ENCODE measurements at regions not wholly inside any gene's neighbourhood (a gene's known extent, or its start where the extent isn't known, plus 50 kb on each side); places are given as distances from the start of the nearest gene placed in this dataset.
"Not testable (repeated sequence)": the region's sequence is repeated elsewhere in the genome, so short reads cannot be mapped to it uniquely, and the experiment has no call there.

DNA sequence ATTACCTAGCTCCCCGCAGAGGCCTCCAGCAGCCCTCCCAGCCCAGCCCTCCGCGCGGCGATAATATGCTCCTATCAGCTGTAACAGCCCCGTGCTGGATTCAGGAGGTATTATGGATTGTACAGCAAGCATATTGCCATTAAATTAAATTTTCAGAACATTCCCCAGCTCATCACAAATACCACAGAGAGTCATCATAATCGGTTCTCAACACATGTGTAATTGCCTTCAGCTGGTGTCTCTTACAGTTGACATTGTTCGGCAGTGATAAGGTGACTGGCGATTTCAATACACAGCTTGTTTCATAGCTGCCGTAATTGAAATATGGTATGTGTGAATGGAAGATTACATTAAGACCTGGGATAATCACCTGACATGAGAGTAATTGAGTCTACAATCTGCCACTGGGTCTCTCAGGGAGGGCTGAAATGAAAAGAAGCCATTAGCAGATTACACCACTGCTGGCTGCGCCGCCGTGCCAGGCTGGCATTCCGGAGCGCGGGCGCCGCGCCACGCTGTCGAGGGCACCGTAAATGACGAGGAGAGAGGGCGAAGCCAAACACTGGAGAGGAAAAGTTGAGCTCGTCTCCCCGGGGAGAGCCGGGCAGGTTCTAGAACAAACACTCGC, 549.4 kb upstream of the SALL3 start:
- Histone ChIP-seq H3K27me3 (ENCODE audit: control insufficient read depth in 1 of 2, insufficient read depth in 2 of 2, low read length in 1 of 2) (no peaks in the 10 kb centered on the region), H3K9me3 (ENCODE audit: control insufficient read depth, low read length) (no peaks in the 10 kb centered on the region), H3K27ac (ENCODE audit: low read depth in 1 of 2, low read length in 2 of 2) (no peak overlapping the region), H3K4me3 (ENCODE audit: low read length in 2 of 2) (no peak overlapping the region), H3K36me3 (ENCODE audit: control insufficient read depth in 1 of 2, insufficient read depth in 2 of 2, low read length in 1 of 2) (no peaks in the 10 kb centered on the region), H3K4me1 (ENCODE audit: control insufficient read depth in 1 of 2, insufficient read depth in 2 of 2, low read length in 2 of 2) (no peaks in the 10 kb centered on the region)
- intact Hi-C loops (cut with DNase I): no loop called here
- peak in 1 of 2 donors; percentile 63 for DNase-seq
- ATAC-seq (ENCODE audit: low FRiP score): no peak
- 83 to 89% methylated on average over 27 to 28 of the region's 28 CpGs for WGBS, 2 donors

- 81 to 88% methylated on average over 13 of the region's 13 CpGs for WGBS, 2 donors
- no peak overlapping the region for H3K27ac ChIP-seq (ENCODE audit: low read depth in 1 of 2, low read length in 2 of 2)
- no peaks in the 10 kb centered on the region for H3K4me1 ChIP-seq (ENCODE audit: control insufficient read depth in 1 of 2, insufficient read depth in 2 of 2, low read length in 2 of 2)
- H3K27me3 ChIP-seq (ENCODE audit: control insufficient read depth in 1 of 2, insufficient read depth in 2 of 2, low read length in 1 of 2): no peaks in the 10 kb centered on the region
- intact Hi-C loops (cut with DNase I): no loop called here
- H3K36me3 ChIP-seq (ENCODE audit: control insufficient read depth in 1 of 2, insufficient read depth in 2 of 2, low read length in 1 of 2): no peaks in the 10 kb centered on the region
- H3K4me3 ChIP-seq (ENCODE audit: low read length in 2 of 2): no peak overlapping the region
- DNase-seq: no peak
- ATAC-seq (ENCODE audit: low FRiP score): no peak
- H3K9me3 ChIP-seq (ENCODE audit: control insufficient read depth, low read length): no peaks in the 10 kb centered on the region
Observed at GRCh38 chr18:78431606-78432005, 548.0 kb upstream of the SALL3 start.

GRCh38 chr18:78433562-78433961, 546.1 kb upstream of the SALL3 start:
- no peaks in the 10 kb centered on the region for H3K27me3 ChIP-seq (ENCODE audit: control insufficient read depth in 1 of 2, insufficient read depth in 2 of 2, low read length in 1 of 2)
- H3K4me3 ChIP-seq (ENCODE audit: low read length in 2 of 2): no peak overlapping the region
- H3K9me3 ChIP-seq (ENCODE audit: control insufficient read depth, low read length): no peaks in the 10 kb centered on the region
- ATAC-seq (ENCODE audit: low FRiP score): no peak
- 80 to 81% methylated on average over 9 of the region's 9 CpGs for WGBS, 2 donors
- no peak overlapping the region for H3K27ac ChIP-seq (ENCODE audit: low read depth in 1 of 2, low read length in 2 of 2)
- no peak for DNase-seq
- no peaks in the 10 kb centered on the region for H3K4me1 ChIP-seq (ENCODE audit: control insufficient read depth in 1 of 2, insufficient read depth in 2 of 2, low read length in 2 of 2)
- intact Hi-C loops (cut with DNase I): no loop called here
- H3K36me3 ChIP-seq (ENCODE audit: control insufficient read depth in 1 of 2, insufficient read depth in 2 of 2, low read length in 1 of 2): no peaks in the 10 kb centered on the region

DNA sequence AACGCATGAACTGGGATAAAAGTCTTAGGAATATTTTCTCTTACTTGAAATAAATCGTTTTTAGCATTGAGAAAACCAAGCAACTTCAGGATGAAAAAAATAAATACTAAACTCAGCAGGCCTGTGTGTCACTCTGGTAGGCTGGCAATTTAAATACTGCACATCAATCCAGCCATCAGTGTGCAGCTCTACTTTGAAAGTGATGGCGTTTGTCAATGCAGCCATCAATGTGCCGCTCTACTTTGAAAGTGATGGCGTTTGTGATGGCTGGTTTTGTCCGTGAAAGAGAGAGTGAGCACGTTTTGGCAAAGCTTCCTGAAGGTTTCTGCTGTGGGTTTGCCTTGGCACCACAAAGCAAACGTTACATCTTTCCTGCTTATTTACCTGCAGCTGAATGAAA, 543.5 kb upstream of the SALL3 start:
- Histone ChIP-seq H3K9me3 (ENCODE audit: control insufficient read depth, low read length) (no peaks in the 10 kb centered on the region), H3K36me3 (ENCODE audit: control insufficient read depth in 1 of 2, insufficient read depth in 2 of 2, low read length in 1 of 2) (no peaks in the 10 kb centered on the region), H3K27ac (ENCODE audit: low read depth in 1 of 2, low read length in 2 of 2) (no peak overlapping the region), H3K27me3 (ENCODE audit: control insufficient read depth in 1 of 2, insufficient read depth in 2 of 2, low read length in 1 of 2) (no peaks in the 10 kb centered on the region), H3K4me3 (ENCODE audit: low read length in 2 of 2) (no peak overlapping the region), H3K4me1 (ENCODE audit: control insufficient read depth in 1 of 2, insufficient read depth in 2 of 2, low read length in 2 of 2) (no peaks in the 10 kb centered on the region)
- no peak for ATAC-seq (ENCODE audit: low FRiP score)
- intact Hi-C loops (cut with DNase I): no loop called here
- no peak for DNase-seq
- 39 to 60% methylated on average over 8 of the region's 8 CpGs for WGBS, 2 donors

GRCh38 chr18:78438235-78438634, 541.4 kb upstream of the SALL3 start:
- not testable (repeated sequence) for H3K27me3 ChIP-seq (ENCODE audit: control insufficient read depth in 1 of 2, insufficient read depth in 2 of 2, low read length in 1 of 2)
- WGBS, 2 donors: 84 to 89% methylated on average over 12 to 13 of the region's 13 CpGs

GRCh38 chr18:78445880-78446279, 533.7 kb upstream of the SALL3 start:
- H3K27ac ChIP-seq (ENCODE audit: low read depth in 1 of 2, low read length in 2 of 2): no peak overlapping the region
- intact Hi-C loops (cut with DNase I): no loop called here
- H3K36me3 ChIP-seq (ENCODE audit: control insufficient read depth in 1 of 2, insufficient read depth in 2 of 2, low read length in 1 of 2): no peaks in the 10 kb centered on the region
- WGBS, 2 donors: 76% methylated on average over 12 of the region's 12 CpGs
- H3K4me3 ChIP-seq (ENCODE audit: low read length in 2 of 2): no peak overlapping the region
- no peaks in the 10 kb centered on the region for H3K27me3 ChIP-seq (ENCODE audit: control insufficient read depth in 1 of 2, insufficient read depth in 2 of 2, low read length in 1 of 2)
- H3K4me1 ChIP-seq (ENCODE audit: control insufficient read depth in 1 of 2, insufficient read depth in 2 of 2, low read length in 2 of 2): no peaks in the 10 kb centered on the region
- ATAC-seq (ENCODE audit: low FRiP score) (no peak), DNase-seq (no peak)
- H3K9me3 ChIP-seq (ENCODE audit: control insufficient read depth, low read length): no peaks in the 10 kb centered on the region

More at GRCh38 chr18:78438235-78438634, 541.4 kb upstream of the SALL3 start:
- ATAC-seq (ENCODE audit: low FRiP score); DNase-seq; intact Hi-C loops (cut with DNase I); H3K36me3 ChIP-seq (ENCODE audit: control insufficient read depth in 1 of 2, insufficient read depth in 2 of 2, low read length in 1 of 2); H3K27ac ChIP-seq (ENCODE audit: low read depth in 1 of 2, low read length in 2 of 2); H3K9me3 ChIP-seq (ENCODE audit: control insufficient read depth, low read length); H3K4me1 ChIP-seq (ENCODE audit: control insufficient read depth in 1 of 2, insufficient read depth in 2 of 2, low read length in 2 of 2); H3K4me3 ChIP-seq (ENCODE audit: low read length in 2 of 2): not testable (repeated sequence)

DNA sequence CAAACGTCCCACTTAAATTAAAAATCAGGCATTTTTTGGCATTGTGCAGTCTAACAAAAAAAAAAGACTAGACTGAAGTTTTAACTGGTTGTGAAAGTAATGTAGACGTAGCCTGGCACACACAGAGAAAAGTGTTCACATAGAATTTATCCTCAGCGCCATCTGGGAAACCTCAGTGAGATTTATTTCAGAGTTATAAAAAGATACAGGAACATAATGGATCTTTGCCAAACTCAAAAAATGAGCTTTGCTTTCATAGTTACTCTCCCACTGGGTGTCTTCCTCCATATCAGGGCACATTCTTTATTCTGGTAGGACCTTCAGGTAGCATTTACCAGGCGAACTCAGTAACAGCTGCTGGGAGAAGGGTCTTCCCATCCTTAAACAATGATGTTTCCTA, 532.4 kb upstream of the SALL3 start:
- 2 to 11% methylated on average over 4 of the region's 4 CpGs for WGBS, 2 donors
- DNase-seq (no peak), ATAC-seq (ENCODE audit: low FRiP score) (no peak)
- intact Hi-C loops (cut with DNase I): no loop called here
- Histone ChIP-seq H3K4me3 (ENCODE audit: low read length in 2 of 2) (no peak overlapping the region), H3K27me3 (ENCODE audit: control insufficient read depth in 1 of 2, insufficient read depth in 2 of 2, low read length in 1 of 2) (no peaks in the 10 kb centered on the region), H3K9me3 (ENCODE audit: control insufficient read depth, low read length) (no peaks in the 10 kb centered on the region), H3K4me1 (ENCODE audit: control insufficient read depth in 1 of 2, insufficient read depth in 2 of 2, low read length in 2 of 2) (no peaks in the 10 kb centered on the region), H3K36me3 (ENCODE audit: control insufficient read depth in 1 of 2, insufficient read depth in 2 of 2, low read length in 1 of 2) (no peaks in the 10 kb centered on the region), H3K27ac (ENCODE audit: low read depth in 1 of 2, low read length in 2 of 2) (no peak overlapping the region)

- intact Hi-C loops (cut with DNase I): no loop called here
- Histone ChIP-seq H3K4me1 (ENCODE audit: control insufficient read depth in 1 of 2, insufficient read depth in 2 of 2, low read length in 2 of 2) (no peaks in the 10 kb centered on the region), H3K36me3 (ENCODE audit: control insufficient read depth in 1 of 2, insufficient read depth in 2 of 2, low read length in 1 of 2) (no peaks in the 10 kb centered on the region), H3K27ac (ENCODE audit: low read depth in 1 of 2, low read length in 2 of 2) (no peak overlapping the region), H3K4me3 (ENCODE audit: low read length in 2 of 2) (no peak overlapping the region), H3K27me3 (ENCODE audit: control insufficient read depth in 1 of 2, insufficient read depth in 2 of 2, low read length in 1 of 2) (no peaks in the 10 kb centered on the region), H3K9me3 (ENCODE audit: control insufficient read depth, low read length) (no peaks in the 10 kb centered on the region)
- no peak for ATAC-seq (ENCODE audit: low FRiP score)
- WGBS, 2 donors: 66 to 70% methylated on average over 5 of the region's 5 CpGs
- no peak for DNase-seq
Observed at GRCh38 chr18:78448106-78448505, 531.5 kb upstream of the SALL3 start.

GRCh38 chr18:78448591-78448990, 531.0 kb upstream of the SALL3 start:
- no peaks in the 10 kb centered on the region for H3K4me1 ChIP-seq (ENCODE audit: control insufficient read depth in 1 of 2, insufficient read depth in 2 of 2, low read length in 2 of 2)
- ATAC-seq (ENCODE audit: low FRiP score) (no peak), DNase-seq (no peak)
- intact Hi-C loops (cut with DNase I): no loop called here
- WGBS, 2 donors: 89 to 90% methylated on average over 3 of the region's 3 CpGs
- H3K4me3 ChIP-seq (ENCODE audit: low read length in 2 of 2): no peak overlapping the region
- H3K27me3 ChIP-seq (ENCODE audit: control insufficient read depth in 1 of 2, insufficient read depth in 2 of 2, low read length in 1 of 2): no peaks in the 10 kb centered on the region
- no peaks in the 10 kb centered on the region for H3K9me3 ChIP-seq (ENCODE audit: control insufficient read depth, low read length)
- no peaks in the 10 kb centered on the region for H3K36me3 ChIP-seq (ENCODE audit: control insufficient read depth in 1 of 2, insufficient read depth in 2 of 2, low read length in 1 of 2)
- H3K27ac ChIP-seq (ENCODE audit: low read depth in 1 of 2, low read length in 2 of 2): no peak overlapping the region

Measured in aorta (tissue), 5 donors.